Amniotic stem cell (primary cell): ENCODE measurements at regions not wholly inside any gene's neighbourhood (a gene's known extent, or its start where the extent isn't known, plus 50 kb on each side); places are given as distances from the start of the nearest gene placed in this dataset.

ENCODE experiments used
- DNase-seq: peaks from one replicate; lab custom pipeline; 2025; lab: John Stamatoyannopoulos, UW

- no peak for DNase-seq
Measured at GRCh38 chr18:39675368-39675767, 2109.8 kb upstream of the CELF4 start.

- no peak for DNase-seq
Measured at GRCh38 chr18:39672171-39672570, 2106.6 kb upstream of the CELF4 start.

- DNase-seq = no peak
Measured at GRCh38 chr18:39667905-39668304, 2102.3 kb upstream of the CELF4 start.

GRCh38 chr18:39666541-39666940, 2100.9 kb upstream of the CELF4 start:
- no peak for DNase-seq

- no peak for DNase-seq
Measured at GRCh38 chr18:39661856-39662366, 2096.3 kb upstream of the CELF4 start.

GRCh38 chr18:39660141-39660540, 2094.5 kb upstream of the CELF4 start:
- DNase-seq = no peak

- DNase-seq = no peak
Measured at GRCh38 chr18:39655341-39655740, 2089.7 kb upstream of the CELF4 start.

- no peak for DNase-seq
Measured at GRCh38 chr18:39653221-39653620, 2087.6 kb upstream of the CELF4 start.

GRCh38 chr18:39648616-39649015, 2083.0 kb upstream of the CELF4 start:
- DNase-seq = no peak

- no peak for DNase-seq
Measured at GRCh38 chr18:39647627-39648534, 2082.3 kb upstream of the CELF4 start.

- no peak for DNase-seq
Measured at GRCh38 chr18:39638224-39638623, 2072.6 kb upstream of the CELF4 start.

GRCh38 chr18:39636931-39637330, 2071.3 kb upstream of the CELF4 start:
- no peak for DNase-seq

- DNase-seq = no peak
Measured at GRCh38 chr18:39635966-39636365, 2070.4 kb upstream of the CELF4 start.

- no peak for DNase-seq
Measured at GRCh38 chr18:39635192-39635591, 2069.6 kb upstream of the CELF4 start.

GRCh38 chr18:39627936-39628335, 2062.3 kb upstream of the CELF4 start:
- DNase-seq = no peak

GRCh38 chr18:39624961-39625360, 2059.4 kb upstream of the CELF4 start:
- DNase-seq = no peak

GRCh38 chr18:39622431-39622830, 2056.8 kb upstream of the CELF4 start:
- DNase-seq = no peak

- DNase-seq = no peak
Measured at GRCh38 chr18:39620551-39621168, 2055.1 kb upstream of the CELF4 start.

- no peak for DNase-seq
Measured at GRCh38 chr18:39618265-39619003, 2052.8 kb upstream of the CELF4 start.

- DNase-seq = no peak
Measured at GRCh38 chr18:39611381-39612100, 2045.9 kb upstream of the CELF4 start.

- DNase-seq = no peak
Measured at GRCh38 chr18:39607034-39607433, 2041.4 kb upstream of the CELF4 start.

GRCh38 chr18:39604836-39605235, 2039.2 kb upstream of the CELF4 start:
- DNase-seq = no peak
